Activated T-helper 2 cell treated with anti-CD3 and anti-CD28 coated beads, Interferon-gamma antibody, Interleukin-2, Interleukin-4, amounts not matched to agents 10 μg/mL and 5 μg/mL and 100 μg/mL, durations not matched to agents 14 hours and 24 hours and 36 hours (primary cell): ENCODE measurements at regions not wholly inside any gene's neighbourhood (a gene's known extent, or its start where the extent isn't known, plus 50 kb on each side); places are given as distances from the start of the nearest gene placed in this dataset.

Source experiments
- DNase-seq: peaks from one replicate; pipeline ENCODE4 v3.0.0; 2021; ENCODE audit warnings: low spot score
- H3K27ac Mint-ChIP-seq: one replicate; pipeline ENCODE4 v1.8.0; 2021; ENCODE audit warnings: mixed read lengths
- H3K27me3 Mint-ChIP-seq: one replicate; pipeline ENCODE4 v1.8.0; 2021; ENCODE audit warnings: low read depth, mixed read lengths
- H3K36me3 Mint-ChIP-seq: one replicate; pipeline ENCODE4 v1.8.0; 2021; ENCODE audit warnings: low read depth, mixed read lengths
- H3K4me1 Mint-ChIP-seq: one replicate; pipeline ENCODE4 v1.8.0; 2021; ENCODE audit warnings: low read depth, mixed read lengths
- H3K4me3 Mint-ChIP-seq: one replicate; pipeline ENCODE4 v1.8.0; 2021; ENCODE audit warnings: low read depth, mild to moderate bottlenecking, moderate library complexity, mixed read lengths
- H3K9me3 Mint-ChIP-seq: one replicate; pipeline ENCODE4 v1.8.0; 2021; ENCODE audit warnings: mixed read lengths
- intact Hi-C: fragments of 100-400 bp; cut with micrococcal nuclease; formaldehyde crosslinking; loops from one replicate; pipeline ENCODE4 v1.15.1; 2023

- Mint-ChIP-seq H3K4me3 (no peak overlapping the region), H3K4me1 (peaks cover 11% of the 10 kb centered on the region), H3K27ac (no peak overlapping the region), H3K27me3 (peaks cover 13% of the 10 kb centered on the region), H3K9me3 (no peaks in the 10 kb centered on the region), H3K36me3 (no peaks in the 10 kb centered on the region)
- DNase-seq: no peak
- intact Hi-C loops: loop anchor here (5.0 kb wide), 2 partner anchors 44 to 81 kb away; no protein-coding TSS in a partner anchor
Observed at GRCh38 chr5:107306002-107306401, 364.7 kb downstream of the EFNA5 start.

DNA sequence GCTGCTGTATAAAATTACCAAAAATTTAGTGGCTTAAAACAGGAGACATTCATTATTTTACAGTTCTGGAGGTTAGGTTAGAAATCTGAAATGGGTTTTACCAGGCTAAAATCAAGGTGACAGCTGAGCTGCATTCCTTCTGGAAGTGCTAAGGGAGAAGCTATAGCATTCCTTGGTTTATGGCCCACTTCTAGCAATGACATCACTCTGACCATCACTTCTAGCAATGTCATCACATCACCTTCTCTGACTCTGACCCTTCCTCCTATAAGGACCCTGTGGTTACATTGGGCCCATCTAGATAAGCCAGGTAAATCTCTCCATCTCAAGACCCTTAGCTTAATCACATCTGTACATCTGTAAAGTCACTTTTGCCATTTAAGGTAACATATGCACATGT is 366.1 kb downstream of the EFNA5 start:
- Mint-ChIP-seq H3K9me3 (no peaks in the 10 kb centered on the region), H3K27me3 (peaks cover 19% of the 10 kb centered on the region), H3K4me1 (peaks cover 11% of the 10 kb centered on the region), H3K36me3 (no peaks in the 10 kb centered on the region), H3K27ac (no peak overlapping the region), H3K4me3 (no peak overlapping the region)
- DNase-seq: no peak
- intact Hi-C loops: loop anchor here (5.0 kb wide), 2 partner anchors 42 to 83 kb away; no protein-coding TSS in a partner anchor

GRCh38 chr5:107303171-107303968 is 367.4 kb downstream of the EFNA5 start:
- Mint-ChIP-seq H3K27ac (no peak overlapping the region), H3K27me3 (peaks cover 26% of the 10 kb centered on the region), H3K36me3 (no peaks in the 10 kb centered on the region), H3K9me3 (no peaks in the 10 kb centered on the region), H3K4me1 (peaks cover 5% of the 10 kb centered on the region), H3K4me3 (no peak overlapping the region)
- intact Hi-C loops: no loop called here
- DNase-seq: no peak

GRCh38 chr5:107302441-107302840 is 368.3 kb downstream of the EFNA5 start:
- intact Hi-C loops: no loop called here
- Mint-ChIP-seq H3K27me3 (peaks cover 31% of the 10 kb centered on the region), H3K9me3 (no peaks in the 10 kb centered on the region), H3K27ac (no peak overlapping the region), H3K4me1 (no peaks in the 10 kb centered on the region), H3K36me3 (no peaks in the 10 kb centered on the region), H3K4me3 (no peak overlapping the region)
- no peak for DNase-seq

- intact Hi-C loops: no loop called here
- Mint-ChIP-seq H3K4me3 (no peak overlapping the region), H3K4me1 (no peaks in the 10 kb centered on the region), H3K9me3 (no peaks in the 10 kb centered on the region), H3K27me3 (peaks cover 34% of the 10 kb centered on the region), H3K27ac (no peak overlapping the region), H3K36me3 (no peaks in the 10 kb centered on the region)
- DNase-seq: no peak
Observed at GRCh38 chr5:107301999-107302398, 368.7 kb downstream of the EFNA5 start.

DNA sequence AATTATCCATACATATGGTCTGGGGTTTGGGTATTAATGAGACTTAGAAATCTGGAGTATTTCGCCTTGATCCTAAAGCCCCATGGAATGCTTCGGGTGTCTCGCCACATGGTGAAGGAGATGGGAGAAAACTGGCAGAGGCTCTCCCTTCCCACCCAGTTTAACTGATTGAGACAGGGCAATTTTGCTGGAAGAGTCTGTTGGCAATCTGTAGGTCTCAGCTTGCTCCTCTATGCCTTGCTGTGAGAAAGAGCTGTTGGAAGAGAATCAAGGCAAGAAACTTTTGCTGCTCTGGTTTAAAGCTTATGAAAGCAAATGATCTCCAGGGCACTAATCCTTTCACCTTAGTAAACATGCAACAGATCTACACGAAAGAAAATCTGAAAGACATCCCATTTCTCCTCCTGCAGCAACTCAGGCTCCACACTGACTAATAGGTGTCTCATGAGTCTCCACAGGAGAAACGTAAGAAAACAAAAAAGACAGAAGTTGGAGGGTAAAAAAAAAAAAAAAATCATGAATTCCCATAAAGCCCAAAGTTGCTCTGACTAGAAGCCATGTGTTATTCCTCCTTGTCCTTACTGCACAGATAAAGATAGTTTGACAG is 369.9 kb downstream of the EFNA5 start:
- Mint-ChIP-seq H3K36me3 (no peaks in the 10 kb centered on the region), H3K9me3 (no peaks in the 10 kb centered on the region), H3K4me3 (no peak overlapping the region), H3K27me3 (peaks cover 28% of the 10 kb centered on the region), H3K4me1 (peaks cover 3% of the 10 kb centered on the region), H3K27ac (no peak overlapping the region)
- DNase-seq: no peak
- intact Hi-C loops: no loop called here

GRCh38 chr5:107296572-107296971 is 374.2 kb downstream of the EFNA5 start:
- Mint-ChIP-seq H3K36me3 (no peaks in the 10 kb centered on the region), H3K9me3 (no peaks in the 10 kb centered on the region), H3K27ac (no peak overlapping the region), H3K4me3 (no peak overlapping the region), H3K4me1 (peaks cover 18% of the 10 kb centered on the region), H3K27me3 (peaks cover 28% of the 10 kb centered on the region)
- intact Hi-C loops: no loop called here
- DNase-seq: no peak

GRCh38 chr5:107295914-107296313 is 374.8 kb downstream of the EFNA5 start:
- H3K9me3 Mint-ChIP-seq: no peaks in the 10 kb centered on the region
- H3K4me3 Mint-ChIP-seq: no peak overlapping the region
- peaks cover 18% of the 10 kb centered on the region for H3K4me1 Mint-ChIP-seq
- no peaks in the 10 kb centered on the region for H3K36me3 Mint-ChIP-seq
- DNase-seq: no peak
- intact Hi-C loops: no loop called here
- H3K27me3 Mint-ChIP-seq: peaks cover 26% of the 10 kb centered on the region
- no peak overlapping the region for H3K27ac Mint-ChIP-seq

DNA sequence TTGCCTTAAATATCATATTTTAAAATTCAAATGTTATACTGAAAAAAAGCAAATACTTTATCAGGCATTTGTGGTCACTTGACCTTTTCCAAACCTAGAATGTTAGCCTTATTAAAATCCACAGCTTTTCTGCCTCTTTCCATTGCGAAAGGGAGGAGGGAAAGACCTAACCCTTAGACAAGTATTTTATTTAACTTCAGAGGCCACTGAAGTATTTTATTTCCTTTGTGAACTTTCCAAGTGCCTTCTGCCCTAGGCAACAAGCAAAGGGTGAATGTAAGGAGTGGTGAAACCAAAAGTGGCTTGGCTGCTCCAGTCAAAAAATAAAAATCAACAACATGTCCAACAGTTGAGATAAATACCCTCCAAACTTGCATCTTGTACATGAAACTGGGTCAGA is 376.1 kb downstream of the EFNA5 start:
- intact Hi-C loops: no loop called here
- Mint-ChIP-seq H3K9me3 (no peaks in the 10 kb centered on the region), H3K4me3 (no peak overlapping the region), H3K36me3 (no peaks in the 10 kb centered on the region), H3K27ac (no peak overlapping the region), H3K27me3 (peaks cover 21% of the 10 kb centered on the region), H3K4me1 (peaks cover 25% of the 10 kb centered on the region)
- no peak for DNase-seq

- no peak for DNase-seq
- Mint-ChIP-seq H3K4me3 (no peak overlapping the region), H3K27ac (no peak overlapping the region), H3K36me3 (no peaks in the 10 kb centered on the region), H3K27me3 (peaks cover 18% of the 10 kb centered on the region), H3K4me1 (peaks cover 30% of the 10 kb centered on the region), H3K9me3 (no peaks in the 10 kb centered on the region)
- intact Hi-C loops: no loop called here
Observed at GRCh38 chr5:107294211-107294550, 376.6 kb downstream of the EFNA5 start.

GRCh38 chr5:107293541-107294210 is 377.1 kb downstream of the EFNA5 start:
- no peaks in the 10 kb centered on the region for H3K9me3 Mint-ChIP-seq
- intact Hi-C loops: no loop called here
- H3K27ac Mint-ChIP-seq: no peak overlapping the region

GRCh38 chr5:107291866-107292265 is 378.9 kb downstream of the EFNA5 start:
- Mint-ChIP-seq H3K36me3 (no peaks in the 10 kb centered on the region), H3K27me3 (peaks cover 8% of the 10 kb centered on the region), H3K4me1 (peaks cover 44% of the 10 kb centered on the region), H3K9me3 (no peaks in the 10 kb centered on the region), H3K4me3 (no peak overlapping the region), H3K27ac (no peak overlapping the region)
- intact Hi-C loops: no loop called here
- DNase-seq: no peak

More at GRCh38 chr5:107293541-107294210, 377.1 kb downstream of the EFNA5 start:
- peaks cover 16% of the 10 kb centered on the region for H3K27me3 Mint-ChIP-seq
- H3K4me3 Mint-ChIP-seq: no peak overlapping the region
- H3K36me3 Mint-ChIP-seq: no peaks in the 10 kb centered on the region
- no peak for DNase-seq
- peaks cover 35% of the 10 kb centered on the region for H3K4me1 Mint-ChIP-seq

GRCh38 chr5:107290780-107291398 is 379.8 kb downstream of the EFNA5 start:
- H3K27ac Mint-ChIP-seq: no peak overlapping the region
- H3K4me3 Mint-ChIP-seq: no peak overlapping the region
- H3K9me3 Mint-ChIP-seq: no peaks in the 10 kb centered on the region
- peaks cover 8% of the 10 kb centered on the region for H3K27me3 Mint-ChIP-seq
- no peak for DNase-seq
- peaks cover 46% of the 10 kb centered on the region for H3K4me1 Mint-ChIP-seq
- no peaks in the 10 kb centered on the region for H3K36me3 Mint-ChIP-seq
- intact Hi-C loops: no loop called here
